ENCODE measurements at regions not wholly inside any gene's neighbourhood (a gene's known extent, or its start where the extent isn't known, plus 50 kb on each side); places are given as distances from the start of the nearest gene placed in this dataset.

DNA sequence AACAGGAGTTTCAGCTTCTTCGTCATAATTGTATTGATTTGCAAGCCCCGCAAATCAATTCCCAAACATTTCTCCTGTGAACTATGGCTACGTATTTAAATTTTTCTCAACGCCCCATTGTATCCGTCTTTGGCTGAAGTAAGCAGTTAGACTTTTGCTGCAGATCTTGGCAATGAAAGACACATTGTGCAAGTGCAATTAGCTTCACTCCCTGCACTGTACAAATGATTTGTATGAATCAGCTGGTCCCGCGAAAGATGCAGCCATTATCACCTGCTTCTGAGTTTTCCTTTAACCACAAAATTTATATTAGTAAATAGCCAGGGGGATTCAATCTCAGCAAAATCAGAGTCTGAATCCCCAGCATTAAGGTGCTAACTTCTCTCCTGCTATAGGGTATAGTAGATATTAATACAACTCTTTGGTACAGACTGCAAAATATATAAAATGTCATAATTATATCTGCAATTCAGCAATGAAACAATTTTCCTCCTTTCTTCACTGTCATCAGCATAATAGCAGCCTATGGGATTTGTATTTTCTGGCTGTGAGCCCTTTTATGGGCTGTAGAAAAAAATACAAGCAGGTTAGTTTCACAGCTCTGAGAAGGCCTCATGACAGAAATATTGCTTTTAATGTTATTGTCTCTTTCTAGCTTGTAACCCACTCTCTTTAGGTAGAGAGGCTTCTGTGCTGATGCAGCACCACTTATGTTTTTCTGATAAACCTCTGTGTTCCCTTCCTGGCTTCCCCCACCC lies 68.4 kb upstream of the SMARCA2 start:
- no peak for DNase-seq (ENCODE audit: extremely low read depth in 1 of 2, low read depth in 1 of 2)

DNA sequence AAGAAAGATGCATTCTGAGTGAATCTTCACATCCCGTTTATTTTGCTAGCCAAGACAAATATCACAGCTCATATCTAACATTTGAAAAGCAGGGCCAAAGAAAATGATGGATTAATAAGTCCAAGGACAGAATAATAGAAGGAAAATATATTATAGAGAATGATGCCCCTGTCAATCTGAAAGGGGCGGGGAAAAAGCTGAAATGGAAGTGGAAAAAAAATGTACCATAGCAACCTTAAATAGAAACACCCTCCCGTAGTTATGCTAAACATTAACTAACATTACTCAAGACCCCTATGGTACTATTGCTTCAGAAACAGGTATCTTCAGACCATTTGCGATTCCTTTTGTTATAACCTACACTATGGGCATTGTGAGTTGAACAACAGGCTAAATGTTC lies 67.7 kb upstream of the SMARCA2 start:
- no peak for DNase-seq (ENCODE audit: extremely low read depth in 1 of 2, low read depth in 1 of 2)

DNA sequence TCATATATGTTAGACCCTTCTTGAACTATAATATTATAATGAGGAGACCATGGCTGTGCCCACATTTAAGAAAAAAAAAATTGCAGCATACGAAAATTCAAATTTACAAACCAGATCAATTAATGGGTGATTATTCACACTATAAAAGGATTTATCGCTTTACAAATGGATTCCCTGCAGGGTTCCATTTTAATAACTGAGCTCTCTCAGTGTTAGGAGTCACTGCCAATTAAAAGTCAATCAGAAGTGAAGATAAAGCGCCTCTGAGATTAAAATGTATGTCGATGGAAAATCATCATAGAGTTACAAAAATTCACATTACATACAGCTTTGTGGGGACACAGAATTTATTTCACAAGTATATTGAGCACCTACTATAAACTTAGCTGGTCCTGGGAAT lies 66.6 kb upstream of the SMARCA2 start:
- no peak for DNase-seq (ENCODE audit: extremely low read depth in 1 of 2, low read depth in 1 of 2)

DNA sequence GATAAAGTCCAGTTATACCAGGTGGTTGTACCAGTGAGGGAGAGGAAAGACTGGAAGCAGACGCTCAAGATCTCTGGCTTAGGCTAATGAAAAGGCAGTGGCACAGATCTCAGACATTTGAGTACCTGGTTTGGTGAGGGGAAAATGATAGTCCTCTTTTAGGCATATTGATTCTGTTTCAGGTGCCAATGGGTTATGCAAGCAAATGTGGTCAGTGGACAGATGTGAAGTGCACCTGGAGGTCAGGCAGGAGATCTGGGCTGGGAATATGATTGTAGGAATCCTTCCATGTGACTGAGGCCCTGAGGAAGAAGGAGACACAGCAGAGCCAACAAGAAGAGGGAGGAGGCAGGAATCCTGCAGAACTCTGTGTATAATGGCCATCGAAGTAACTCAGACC lies 63.7 kb upstream of the SMARCA2 start:
- no peak for DNase-seq (ENCODE audit: extremely low read depth in 1 of 2, low read depth in 1 of 2)

DNA sequence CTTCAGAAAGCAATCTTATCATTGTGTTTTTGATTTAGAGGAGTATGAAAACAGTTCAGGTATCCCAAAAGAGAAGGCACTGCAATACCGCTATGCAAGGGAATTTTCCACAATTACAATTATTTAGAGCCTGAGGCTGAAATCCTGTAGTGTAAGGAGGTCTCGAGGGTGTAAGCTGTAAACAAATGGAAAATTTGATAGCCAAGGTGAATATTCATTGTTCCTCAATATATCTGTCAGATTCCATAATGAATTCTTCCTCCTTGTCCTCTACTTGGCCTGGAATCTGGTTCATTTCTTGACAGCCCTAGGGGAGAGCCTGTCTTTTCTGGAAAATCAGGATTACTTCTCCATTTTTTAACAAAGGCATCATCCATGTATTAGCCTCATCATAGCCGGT lies 63.1 kb upstream of the SMARCA2 start:
- no peak for DNase-seq (ENCODE audit: extremely low read depth in 1 of 2, low read depth in 1 of 2)

DNA sequence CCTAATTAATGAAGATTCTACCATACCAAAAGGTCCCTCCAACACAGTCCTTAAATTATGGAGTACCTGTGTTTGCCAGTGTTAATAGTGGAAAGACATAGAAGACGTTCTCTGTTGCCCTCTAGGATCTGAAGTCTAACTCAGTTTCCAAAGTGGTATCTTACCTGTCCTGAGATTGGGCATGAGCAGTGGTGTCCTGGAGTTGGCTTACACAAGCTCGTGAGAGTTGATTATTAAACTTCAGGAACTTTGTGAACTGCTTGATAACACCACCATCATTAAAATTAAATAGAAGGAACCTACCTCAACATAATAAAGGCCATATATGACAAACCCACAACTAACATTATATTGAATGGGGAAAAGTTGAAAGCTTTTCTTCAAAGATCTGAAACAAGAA lies 60.9 kb upstream of the SMARCA2 start:
- no peak for DNase-seq (ENCODE audit: extremely low read depth in 1 of 2, low read depth in 1 of 2)

DNA sequence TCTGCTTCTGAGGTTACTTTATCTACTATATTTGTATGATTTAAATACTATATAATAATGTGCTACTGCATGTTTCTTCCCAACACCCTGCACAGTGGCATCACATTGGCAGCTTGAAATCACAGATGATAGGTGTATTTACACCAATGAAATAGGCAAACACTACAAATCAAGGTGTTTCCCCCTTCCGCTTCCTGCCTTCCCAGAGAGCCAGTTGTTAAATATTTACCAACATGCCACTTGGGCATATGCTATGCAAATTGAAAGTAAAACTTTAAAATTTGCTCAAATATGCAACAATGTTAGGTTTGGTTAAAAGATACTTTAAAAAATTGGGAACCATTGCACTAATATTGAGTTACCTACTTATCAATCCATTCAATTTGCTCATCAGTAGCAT lies 58.2 kb upstream of the SMARCA2 start:
- no peak for DNase-seq (ENCODE audit: extremely low read depth in 1 of 2, low read depth in 1 of 2)

DNA sequence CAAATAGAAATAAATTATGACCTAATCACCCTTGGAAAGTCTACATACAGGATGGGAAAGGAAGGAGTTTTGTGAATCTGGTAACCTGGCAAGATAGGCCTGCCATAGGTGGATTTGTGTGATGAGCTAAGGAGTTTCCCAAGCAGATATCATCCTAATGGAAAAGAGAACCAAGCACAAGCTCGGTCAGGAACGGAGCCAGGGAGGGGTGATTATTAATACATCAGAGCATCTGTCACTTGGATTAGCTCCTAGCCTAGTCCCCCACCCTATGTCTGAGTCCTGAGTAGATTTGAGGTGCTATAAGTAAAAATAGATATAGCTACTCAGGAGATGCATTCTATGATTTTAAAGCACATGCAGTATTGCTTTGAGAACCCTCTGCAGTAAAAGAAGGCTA lies 57.3 kb upstream of the SMARCA2 start:
- no peak for DNase-seq (ENCODE audit: extremely low read depth in 1 of 2, low read depth in 1 of 2)

DNA sequence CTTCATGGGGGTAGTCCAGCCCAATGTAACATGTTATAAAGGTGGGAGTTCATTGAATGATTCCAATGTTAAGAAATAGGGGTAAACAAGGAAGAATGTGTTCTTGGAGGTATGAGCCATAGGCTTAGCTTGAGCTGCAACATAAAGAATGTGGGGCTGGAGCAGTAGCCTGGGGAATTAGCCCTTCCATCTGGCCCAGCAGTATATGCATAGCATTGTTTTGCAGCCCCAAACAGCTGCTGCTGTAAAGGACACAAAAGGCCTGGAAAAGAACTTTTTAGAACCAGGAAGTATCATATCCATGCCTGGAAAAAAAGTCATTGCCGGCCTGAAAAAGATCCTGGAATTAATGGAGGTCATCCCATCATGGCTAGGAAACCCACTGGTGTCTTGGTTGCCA lies 55.8 kb upstream of the SMARCA2 start:
- no peak for DNase-seq (ENCODE audit: extremely low read depth in 1 of 2, low read depth in 1 of 2)

DNA sequence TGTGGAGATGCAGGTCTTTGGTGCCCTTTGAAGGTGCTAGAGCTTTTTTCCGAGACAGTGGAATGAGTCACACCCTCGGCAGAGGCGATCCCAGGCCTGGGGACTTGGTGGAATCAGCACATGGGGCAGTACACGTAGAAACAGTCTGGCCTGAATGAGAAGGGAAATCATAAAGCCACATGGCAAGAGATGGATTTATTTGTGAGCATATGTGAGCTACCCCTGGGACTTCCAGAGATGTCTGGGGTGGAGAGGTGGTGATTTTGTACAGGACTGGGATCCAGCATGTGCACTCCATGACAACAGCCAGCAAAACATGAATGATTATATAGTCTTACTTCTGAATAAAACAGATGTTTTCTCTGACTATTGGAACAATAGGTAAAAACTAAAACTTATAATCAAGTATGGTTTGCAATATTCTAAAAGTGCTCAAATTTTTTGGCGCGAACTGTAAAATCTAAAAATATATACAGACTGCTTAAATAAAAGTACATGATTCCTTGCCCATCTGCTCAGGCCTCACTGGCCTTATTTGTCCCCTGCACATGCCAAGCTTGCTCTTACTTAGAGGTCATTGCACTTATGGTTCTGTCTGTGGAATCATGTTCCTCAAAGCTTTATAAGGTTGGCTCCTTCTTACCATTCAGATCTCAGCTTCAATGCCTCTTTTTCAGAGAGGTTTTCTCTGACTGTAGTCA lies 54.7 kb upstream of the SMARCA2 start:
- DNase-seq (ENCODE audit: extremely low read depth in 1 of 2, low read depth in 1 of 2) = no peak

DNA sequence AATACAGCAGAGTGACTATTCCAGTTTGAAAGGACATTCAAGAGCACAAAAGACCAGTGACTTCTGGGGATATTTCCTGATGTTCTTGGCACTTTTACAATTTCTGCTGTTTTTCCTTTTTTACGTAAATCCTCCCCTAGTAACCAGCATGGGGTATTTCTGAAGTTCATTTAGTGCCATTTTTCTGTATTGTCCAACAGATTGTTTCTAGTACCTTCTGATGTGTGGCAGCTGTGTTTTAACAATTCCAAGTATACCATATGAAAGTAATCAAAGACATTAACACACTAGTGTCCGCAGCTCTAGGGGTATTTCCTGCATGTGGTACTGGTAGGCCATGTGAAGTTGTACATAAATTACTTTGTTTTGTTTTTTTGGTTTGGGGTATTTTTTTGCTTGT lies 53.0 kb upstream of the SMARCA2 start:
- no peak for DNase-seq (ENCODE audit: extremely low read depth in 1 of 2, low read depth in 1 of 2)

DNA sequence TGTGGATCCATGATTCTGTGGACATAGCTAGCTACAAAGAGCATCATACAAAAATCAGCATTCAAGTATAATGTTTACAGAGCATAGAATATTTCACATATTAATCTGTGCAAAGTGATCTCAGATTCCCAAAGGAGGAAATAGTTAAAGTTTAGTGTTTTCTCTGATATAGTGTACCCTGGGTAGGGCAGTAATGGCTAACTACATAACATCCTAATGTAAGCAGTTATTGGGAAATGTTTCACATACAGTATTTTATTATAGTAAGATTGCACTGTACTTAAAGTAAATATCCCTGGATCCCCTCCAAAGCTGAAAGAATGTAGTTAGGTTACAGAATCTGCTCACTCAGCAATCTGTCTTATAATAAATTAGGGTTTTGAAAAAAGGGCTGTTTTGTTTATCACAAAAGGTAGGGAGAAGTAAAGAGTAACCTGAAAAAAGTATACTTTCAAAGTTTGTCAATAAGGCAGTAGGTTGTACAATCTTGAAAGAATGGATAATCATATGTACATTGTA lies 52.5 kb upstream of the SMARCA2 start:
- no peak for DNase-seq (ENCODE audit: extremely low read depth in 1 of 2, low read depth in 1 of 2)

DNA sequence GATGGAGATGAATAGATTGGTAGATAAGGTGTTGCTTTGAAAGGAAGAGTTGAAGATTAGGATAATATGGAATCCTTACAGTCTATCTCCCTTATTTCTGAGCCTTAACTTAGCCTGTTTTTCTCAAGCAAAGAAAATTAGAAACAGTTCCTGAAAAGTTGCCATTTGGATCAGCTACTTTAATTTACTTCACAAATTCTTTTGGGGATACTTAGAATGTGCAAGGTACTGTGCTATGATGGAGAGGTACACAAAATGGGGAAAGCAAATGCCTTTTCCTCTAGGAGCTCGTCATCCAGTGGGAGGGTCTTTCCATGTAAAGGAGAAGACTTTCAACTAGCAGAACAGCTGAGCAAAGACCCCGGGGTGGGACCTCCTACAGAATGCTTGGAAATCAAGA lies 51.1 kb upstream of the SMARCA2 start:
- no peak for DNase-seq (ENCODE audit: extremely low read depth in 1 of 2, low read depth in 1 of 2)

All from stimulated activated CD8-positive, alpha-beta memory T cell treated with anti-CD3 and anti-CD28 coated beads, Interleukin-7, amount 100 ng/mL, for 48 hours (primary cell).